ENCODE measurements at regions not wholly inside any gene's neighbourhood (a gene's known extent, or its start where the extent isn't known, plus 50 kb on each side); places are given as distances from the start of the nearest gene placed in this dataset.

DNA sequence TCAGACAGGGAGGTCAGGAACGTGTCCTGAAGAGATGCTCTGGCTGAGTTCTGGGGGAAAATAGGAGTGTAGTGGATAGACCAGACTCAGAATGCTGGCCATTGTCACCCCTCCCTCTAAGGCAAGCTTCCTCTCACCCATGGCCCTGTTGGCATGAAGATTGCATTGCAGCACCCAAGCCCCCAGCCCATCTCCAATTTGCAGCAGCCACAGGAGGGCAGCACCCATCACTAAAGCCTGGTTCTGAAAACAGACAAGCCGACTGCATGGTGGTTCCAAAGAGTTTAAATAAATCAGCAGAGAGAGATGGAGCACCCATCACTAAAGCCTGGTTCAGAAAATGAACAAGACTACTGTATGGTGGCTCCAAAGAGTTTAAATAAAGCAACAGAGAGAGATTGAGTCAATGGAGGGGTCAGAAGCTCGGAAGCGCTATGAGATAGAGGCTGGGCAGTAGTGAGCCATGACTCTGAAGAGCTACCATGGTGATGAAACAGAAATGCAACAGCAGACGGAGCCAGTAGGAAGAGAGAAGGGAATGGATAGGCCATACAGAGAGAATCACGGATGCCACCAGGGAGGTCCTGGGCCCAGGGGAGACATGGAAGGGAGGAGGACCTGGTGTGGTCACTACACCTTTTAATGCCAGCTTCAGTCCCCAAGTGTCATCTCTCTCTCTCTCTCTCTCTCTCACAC is 237.9 kb upstream of the MYO3A start:
- ATAC-seq (no peak), DNase-seq (no peak)
- H3K9me3 ChIP-seq (ENCODE audit: control insufficient read depth, insufficient read depth, low read length) = no peaks in the 10 kb centered on the region
- peaks cover 28% of the 10 kb centered on the region for H3K4me1 ChIP-seq (ENCODE audit: control insufficient read depth, insufficient read depth, low read length)
- no peak overlapping the region for H3K27ac ChIP-seq (ENCODE audit: low read length)
- no peaks in the 10 kb centered on the region for H3K36me3 Mint-ChIP-seq
- no peak overlapping the region for H3K4me3 Mint-ChIP-seq
- H3K4me3 ChIP-seq (ENCODE audit: low read length) = no peak overlapping the region
- H3K4me1 Mint-ChIP-seq = peaks cover 9 to 26% of the 10 kb centered on the region in 2 donors
- no peaks in the 10 kb centered on the region for H3K36me3 ChIP-seq (ENCODE audit: control insufficient read depth, insufficient read depth, low read length)
- WGBS (ENCODE audit: insufficient coverage) = 84% methylated on average over 6 of the region's 6 CpGs
- intact Hi-C loops (cut with micrococcal nuclease) = no loop called here
- H3K27me3 Mint-ChIP-seq (ENCODE audit: low read depth in 2 of 2) = no peaks in the 10 kb centered on the region
- no peak overlapping the region for H3K27ac Mint-ChIP-seq
- TF ChIP-seq, protein P1, sequence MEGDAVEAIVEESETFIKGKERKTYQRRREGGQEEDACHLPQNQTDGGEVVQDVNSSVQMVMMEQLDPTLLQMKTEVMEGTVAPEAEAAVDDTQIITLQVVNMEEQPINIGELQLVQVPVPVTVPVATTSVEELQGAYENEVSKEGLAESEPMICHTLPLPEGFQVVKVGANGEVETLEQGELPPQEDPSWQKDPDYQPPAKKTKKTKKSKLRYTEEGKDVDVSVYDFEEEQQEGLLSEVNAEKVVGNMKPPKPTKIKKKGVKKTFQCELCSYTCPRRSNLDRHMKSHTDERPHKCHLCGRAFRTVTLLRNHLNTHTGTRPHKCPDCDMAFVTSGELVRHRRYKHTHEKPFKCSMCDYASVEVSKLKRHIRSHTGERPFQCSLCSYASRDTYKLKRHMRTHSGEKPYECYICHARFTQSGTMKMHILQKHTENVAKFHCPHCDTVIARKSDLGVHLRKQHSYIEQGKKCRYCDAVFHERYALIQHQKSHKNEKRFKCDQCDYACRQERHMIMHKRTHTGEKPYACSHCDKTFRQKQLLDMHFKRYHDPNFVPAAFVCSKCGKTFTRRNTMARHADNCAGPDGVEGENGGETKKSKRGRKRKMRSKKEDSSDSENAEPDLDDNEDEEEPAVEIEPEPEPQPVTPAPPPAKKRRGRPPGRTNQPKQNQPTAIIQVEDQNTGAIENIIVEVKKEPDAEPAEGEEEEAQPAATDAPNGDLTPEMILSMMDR (IDR thresholded peaks at IDR 0.05) = no peak
- H3K9me3 Mint-ChIP-seq = no peaks in the 10 kb centered on the region
- no peaks in the 10 kb centered on the region for H3K27me3 ChIP-seq (ENCODE audit: control insufficient read depth, insufficient read depth, low read length)

DNA sequence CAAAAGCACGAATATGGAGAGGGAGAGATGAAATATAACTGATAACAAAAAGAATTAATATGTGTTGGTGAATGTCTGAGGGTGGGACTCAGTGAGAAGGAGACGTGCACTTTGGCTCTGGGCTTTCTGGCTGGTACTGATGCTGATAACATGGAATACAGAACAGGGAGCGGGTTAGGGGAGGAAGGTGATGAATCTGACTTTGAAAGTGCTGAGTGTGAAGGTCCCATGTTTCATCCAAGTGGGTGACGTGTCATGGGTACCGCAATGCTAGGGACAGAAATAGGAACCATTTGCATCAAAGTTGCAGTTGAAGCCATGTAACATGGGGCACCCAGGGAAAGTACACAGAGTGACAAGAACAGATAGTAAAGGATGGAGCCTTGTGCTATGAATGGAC is 236.6 kb upstream of the MYO3A start:
- Mint-ChIP-seq H3K9me3 (no peaks in the 10 kb centered on the region), H3K27ac (no peak overlapping the region), H3K27me3 (ENCODE audit: low read depth in 2 of 2) (no peaks in the 10 kb centered on the region), H3K4me3 (no peak overlapping the region), H3K4me1 (peaks cover 9 to 19% of the 10 kb centered on the region in 2 donors), H3K36me3 (no peaks in the 10 kb centered on the region)
- 78% methylated on average over 5 of the region's 5 CpGs for WGBS (ENCODE audit: insufficient coverage)
- ATAC-seq (no peak), DNase-seq (no peak)
- Histone ChIP-seq H3K4me3 (ENCODE audit: low read length) (no peak overlapping the region), H3K36me3 (ENCODE audit: control insufficient read depth, insufficient read depth, low read length) (no peaks in the 10 kb centered on the region), H3K4me1 (ENCODE audit: control insufficient read depth, insufficient read depth, low read length) (peaks cover 23% of the 10 kb centered on the region), H3K27me3 (ENCODE audit: control insufficient read depth, insufficient read depth, low read length) (no peaks in the 10 kb centered on the region), H3K27ac (ENCODE audit: low read length) (no peak overlapping the region), H3K9me3 (ENCODE audit: control insufficient read depth, insufficient read depth, low read length) (no peaks in the 10 kb centered on the region)
- intact Hi-C loops (cut with micrococcal nuclease) = no loop called here
- TF ChIP-seq, protein P1 (IDR thresholded peaks at IDR 0.05) = no peak

DNA sequence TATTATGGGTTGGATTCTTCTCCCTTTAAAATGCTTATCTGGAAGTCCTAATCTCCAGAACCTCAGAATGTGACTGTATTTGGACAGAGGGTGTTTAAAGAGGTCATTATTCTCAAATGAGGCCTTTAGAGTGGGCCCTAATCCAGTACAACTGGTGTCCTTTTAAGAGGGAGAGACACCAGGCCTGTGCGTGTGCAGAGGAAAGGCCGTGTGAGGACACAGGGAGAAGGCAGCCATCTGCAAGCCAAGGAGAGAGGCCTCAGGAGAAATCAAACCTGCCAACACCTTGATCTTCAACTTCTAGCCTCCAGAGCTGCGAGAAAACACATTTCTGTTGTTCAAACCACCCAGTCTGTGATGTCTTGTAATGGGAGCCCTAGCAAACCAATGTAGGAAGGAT is 235.4 kb upstream of the MYO3A start:
- 77% methylated on average over 3 of the region's 3 CpGs for WGBS (ENCODE audit: insufficient coverage)
- Histone ChIP-seq H3K4me1 (ENCODE audit: control insufficient read depth, insufficient read depth, low read length) (peaks cover 18% of the 10 kb centered on the region), H3K27me3 (ENCODE audit: control insufficient read depth, insufficient read depth, low read length) (no peaks in the 10 kb centered on the region), H3K4me3 (ENCODE audit: low read length) (no peak overlapping the region), H3K36me3 (ENCODE audit: control insufficient read depth, insufficient read depth, low read length) (no peaks in the 10 kb centered on the region), H3K9me3 (ENCODE audit: control insufficient read depth, insufficient read depth, low read length) (no peaks in the 10 kb centered on the region), H3K27ac (ENCODE audit: low read length) (no peak overlapping the region)
- no peak overlapping the region for H3K4me3 Mint-ChIP-seq
- intact Hi-C loops (cut with micrococcal nuclease) = no loop called here
- TF ChIP-seq, protein P1 (IDR thresholded peaks at IDR 0.05) = no peak
- no peaks in the 10 kb centered on the region for H3K9me3 Mint-ChIP-seq
- no peak overlapping the region for H3K27ac Mint-ChIP-seq
- no peaks in the 10 kb centered on the region for H3K36me3 Mint-ChIP-seq
- DNase-seq (no peak), ATAC-seq (no peak)
- H3K4me1 Mint-ChIP-seq = peaks cover 9 to 12% of the 10 kb centered on the region in 2 donors
- H3K27me3 Mint-ChIP-seq (ENCODE audit: low read depth in 2 of 2) = no peaks in the 10 kb centered on the region

DNA sequence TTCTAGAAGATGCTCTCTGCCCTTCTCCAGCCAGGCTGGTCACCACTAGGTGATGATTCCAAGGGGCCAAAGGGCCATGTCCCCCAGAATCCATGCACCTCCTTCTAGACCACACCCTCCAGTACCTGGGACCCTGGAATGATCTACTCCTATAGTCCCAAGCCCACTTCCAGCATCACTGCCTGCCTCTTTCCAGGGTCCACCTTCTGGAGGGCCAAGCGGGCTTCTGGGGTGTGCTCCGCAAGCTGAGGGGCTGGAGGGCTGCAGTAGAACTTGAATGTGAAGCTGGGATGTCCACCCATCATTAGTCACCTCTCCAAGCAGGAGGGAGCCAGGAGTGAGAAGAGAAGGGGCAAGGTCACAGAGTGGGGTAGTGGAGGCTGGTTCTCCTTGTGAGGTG is 234.4 kb upstream of the MYO3A start:
- H3K27me3 ChIP-seq (ENCODE audit: control insufficient read depth, insufficient read depth, low read length) = no peaks in the 10 kb centered on the region
- Mint-ChIP-seq H3K4me1 (peaks cover 8 to 9% of the 10 kb centered on the region in 2 donors), H3K4me3 (no peak overlapping the region), H3K9me3 (no peaks in the 10 kb centered on the region), H3K27ac (no peak overlapping the region), H3K27me3 (ENCODE audit: low read depth in 2 of 2) (no peaks in the 10 kb centered on the region), H3K36me3 (no peaks in the 10 kb centered on the region)
- 93% methylated on average over 2 of the region's 2 CpGs for WGBS (ENCODE audit: insufficient coverage)
- H3K36me3 ChIP-seq (ENCODE audit: control insufficient read depth, insufficient read depth, low read length) = no peaks in the 10 kb centered on the region
- H3K27ac ChIP-seq (ENCODE audit: low read length) = no peak overlapping the region
- TF ChIP-seq, protein P1 (IDR thresholded peaks at IDR 0.05) = no peak
- H3K4me1 ChIP-seq (ENCODE audit: control insufficient read depth, insufficient read depth, low read length) = peaks cover 12% of the 10 kb centered on the region
- no peak for ATAC-seq
- no peaks in the 10 kb centered on the region for H3K9me3 ChIP-seq (ENCODE audit: control insufficient read depth, insufficient read depth, low read length)
- H3K4me3 ChIP-seq (ENCODE audit: low read length) = no peak overlapping the region
- no peak for DNase-seq
- intact Hi-C loops (cut with micrococcal nuclease) = no loop called here

Measured in natural killer cell (primary cell).